ENCODE measurements at regions not wholly inside any gene's neighbourhood (a gene's known extent, or its start where the extent isn't known, plus 50 kb on each side); places are given as distances from the start of the nearest gene placed in this dataset.

GRCh38 chr2:207327513-207327912 is 161.8 kb upstream of the KLF7 start:
- TF ChIP-seq, protein P1, sequence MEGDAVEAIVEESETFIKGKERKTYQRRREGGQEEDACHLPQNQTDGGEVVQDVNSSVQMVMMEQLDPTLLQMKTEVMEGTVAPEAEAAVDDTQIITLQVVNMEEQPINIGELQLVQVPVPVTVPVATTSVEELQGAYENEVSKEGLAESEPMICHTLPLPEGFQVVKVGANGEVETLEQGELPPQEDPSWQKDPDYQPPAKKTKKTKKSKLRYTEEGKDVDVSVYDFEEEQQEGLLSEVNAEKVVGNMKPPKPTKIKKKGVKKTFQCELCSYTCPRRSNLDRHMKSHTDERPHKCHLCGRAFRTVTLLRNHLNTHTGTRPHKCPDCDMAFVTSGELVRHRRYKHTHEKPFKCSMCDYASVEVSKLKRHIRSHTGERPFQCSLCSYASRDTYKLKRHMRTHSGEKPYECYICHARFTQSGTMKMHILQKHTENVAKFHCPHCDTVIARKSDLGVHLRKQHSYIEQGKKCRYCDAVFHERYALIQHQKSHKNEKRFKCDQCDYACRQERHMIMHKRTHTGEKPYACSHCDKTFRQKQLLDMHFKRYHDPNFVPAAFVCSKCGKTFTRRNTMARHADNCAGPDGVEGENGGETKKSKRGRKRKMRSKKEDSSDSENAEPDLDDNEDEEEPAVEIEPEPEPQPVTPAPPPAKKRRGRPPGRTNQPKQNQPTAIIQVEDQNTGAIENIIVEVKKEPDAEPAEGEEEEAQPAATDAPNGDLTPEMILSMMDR (IDR thresholded peaks at IDR 0.05): no peak
- TF ChIP-seq EZH2 (IDR thresholded peaks at IDR 0.05): no peak

Data from neural progenitor cell (in vitro differentiated cells).